H1 (cell line): ENCODE measurements at regions not wholly inside any gene's neighbourhood (a gene's known extent, or its start where the extent isn't known, plus 50 kb on each side); places are given as distances from the start of the nearest gene placed in this dataset.

Source experiments
- CTCF ChIA-PET: fragments of 300-600 bp; sonication (Branson Sonifier 250); formaldehyde crosslinking; loops from one replicate; lab custom pipeline; 2021; ENCODE audit not compliant: partially characterized antibody; lab: Charles Lee
- POLR2A ChIA-PET: fragments of 300-600 bp; sonication (Branson Sonifier 250); formaldehyde crosslinking; loops from one replicate; lab custom pipeline; 2021; ENCODE audit warnings: inconsistent platforms; ENCODE audit not compliant: partially characterized antibody; lab: Charles Lee
- DNase-seq, 2 experiments: peaks; one replicate each; pipeline versions ENCODE4 v3.0.0 to v3.0.0-alpha.2; 2010 to 2022; ENCODE audit warnings: low spot score in 2 of 2, low read depth in 1 of 2, mixed read lengths in 1 of 2
- FAIRE-seq: peaks from 2 replicates; lab custom pipeline; 2011; peaks lifted over from hg19 to GRCh38; lab: Jason Lieb, UNC
- H2AFZ ChIP-seq: 2 replicates; pipeline ENCODE4 v1.8.1; 2012; ENCODE audit warnings: low read length, inconsistent platforms
- H2AK5ac ChIP-seq: 2 replicates; pipeline ENCODE4 v1.6.1; 2013; ENCODE audit warnings: low read depth, low read length
- H2BK120ac ChIP-seq: replicated peaks from 2 replicates; pipeline ENCODE3; 2013; ENCODE audit warnings: low read depth, low read length, inconsistent platforms
- H2BK12ac ChIP-seq: 2 replicates; pipeline ENCODE4 v1.6.1; 2013; ENCODE audit warnings: low read depth, low read length
- H2BK15ac ChIP-seq: 2 replicates; pipeline ENCODE4 v1.6.1; 2013; ENCODE audit warnings: low read length
- H2BK20ac ChIP-seq: 2 replicates; pipeline ENCODE4 v1.6.1; 2013; ENCODE audit warnings: low read length
- H2BK5ac ChIP-seq: 2 replicates; pipeline ENCODE4 v1.6.1; 2013; ENCODE audit warnings: low read depth, low read length
- H3K14ac ChIP-seq: 2 replicates; pipeline ENCODE4 v1.6.1; 2013; ENCODE audit warnings: inconsistent platforms; ENCODE audit not compliant: insufficient read length
- H3K18ac ChIP-seq: 2 replicates; pipeline ENCODE4 v1.6.1; 2013; ENCODE audit warnings: low read length; ENCODE audit errors: extremely low read depth
- H3K23ac ChIP-seq: 2 replicates; pipeline ENCODE4 v1.6.1; 2013; ENCODE audit warnings: inconsistent platforms; ENCODE audit not compliant: insufficient read length
- H3K23me2 ChIP-seq: 2 replicates; pipeline ENCODE4 v1.6.1; 2013; ENCODE audit warnings: low read depth, low read length
- H3K27ac ChIP-seq: 2 replicates; pipeline ENCODE4 v1.6.1; 2011; ENCODE audit warnings: low read depth, low read length, inconsistent platforms
- H3K27me3 ChIP-seq, 4 experiments: replicated peaks in 1 of 4; 1 replicate in 1 of 4; 2 replicates in 3 of 4; pipeline versions ENCODE4 v1.6.1 to v1.8.1; 2011 to 2013; ENCODE audit warnings: low read length in 3 of 4, mild to moderate bottlenecking in 3 of 4, inconsistent platforms in 2 of 4, mixed read lengths in 2 of 4, moderate library complexity in 1 of 4; ENCODE audit not compliant: control insufficient read depth in 3 of 4, insufficient read depth in 3 of 4; ENCODE audit errors: extremely low read depth in 1 of 4
- H3K36me3 ChIP-seq, 4 experiments: 2 replicates each; pipeline versions ENCODE4 v1.6.1 to v1.8.1; 2011 to 2013; ENCODE audit warnings: mild to moderate bottlenecking in 4 of 4, low read length in 3 of 4, moderate library complexity in 2 of 4, control low read depth in 1 of 4, inconsistent platforms in 1 of 4; ENCODE audit not compliant: insufficient read depth in 4 of 4, control insufficient read depth in 2 of 4
- H3K4ac ChIP-seq: replicated peaks from 2 replicates; pipeline ENCODE3; 2013; ENCODE audit warnings: low read length, low read depth, mixed read lengths, inconsistent platforms; ENCODE audit not compliant: insufficient read length
- H3K4me1 ChIP-seq, 4 experiments: replicated peaks in 1 of 4; 1 replicate in 1 of 4; 2 replicates in 3 of 4; pipeline versions ENCODE4 v1.6.1 to v1.8.1; 2011 to 2013; ENCODE audit warnings: low read length in 3 of 4, inconsistent platforms in 2 of 4, mixed read lengths in 1 of 4; ENCODE audit not compliant: insufficient read depth in 4 of 4, control insufficient read depth in 3 of 4
- H3K4me2 ChIP-seq, 2 experiments: 2 replicates each; pipeline versions ENCODE4 v1.6.1 to v1.8.1; 2011 to 2013; ENCODE audit warnings: low read depth in 2 of 2, low read length in 2 of 2, control low read depth in 1 of 2, inconsistent platforms in 1 of 2, mild to moderate bottlenecking in 1 of 2; ENCODE audit not compliant: insufficient read depth in 1 of 2
- H3K4me3 ChIP-seq, 4 experiments: fragments of 200-600, 300-600 bp in 1 of 4; sonication (generic), shearing (Covaris generic), sonication (Bioruptor Twin) in 1 of 4; 2 replicates each; pipeline versions ENCODE4 v1.5.1 to v1.8.1; 2011 to 2016; ENCODE audit warnings: low read length in 4 of 4, low read depth in 3 of 4, control low read depth in 2 of 4, inconsistent platforms in 2 of 4, mild to moderate bottlenecking in 2 of 4, mixed read lengths in 1 of 4, moderate library complexity in 1 of 4; ENCODE audit not compliant: insufficient read depth in 2 of 4; ENCODE audit errors: extremely low read depth in 1 of 4
- H3K56ac ChIP-seq: replicated peaks from 2 replicates; pipeline ENCODE3; 2013; ENCODE audit warnings: low read depth, mild to moderate bottlenecking, mixed read lengths, low read length, inconsistent platforms; ENCODE audit not compliant: insufficient read length
- H3K79me1 ChIP-seq: 2 replicates; pipeline ENCODE4 v1.6.1; 2013; ENCODE audit warnings: low read depth, low read length, control low read depth
- H3K79me2 ChIP-seq, 2 experiments: 2 replicates each; pipeline versions ENCODE4 v1.6.1 to v1.8.1; 2012 to 2013; ENCODE audit warnings: low read length in 2 of 2, mild to moderate bottlenecking in 2 of 2, inconsistent platforms in 1 of 2; ENCODE audit not compliant: insufficient read depth in 2 of 2, control insufficient read depth in 1 of 2
- H3K9ac ChIP-seq, 4 experiments: replicated peaks in 1 of 4; 1 replicate in 1 of 4; 2 replicates in 3 of 4; pipeline versions ENCODE4 v1.6.1 to v1.8.1; 2011 to 2013; ENCODE audit warnings: low read depth in 3 of 4, low read length in 3 of 4, control low read depth in 2 of 4, mild to moderate bottlenecking in 2 of 4, moderate library complexity in 2 of 4, inconsistent platforms in 1 of 4; ENCODE audit errors: extremely low read depth in 1 of 4
- H3K9me3 ChIP-seq, 2 experiments: 2 replicates each; pipeline versions ENCODE4 v1.6.1 to v1.8.1; 2012 to 2013; ENCODE audit warnings: mild to moderate bottlenecking in 2 of 2, moderate library complexity in 2 of 2, control low read depth in 1 of 2, inconsistent platforms in 1 of 2, low read depth in 1 of 2, low read length in 1 of 2, mixed read lengths in 1 of 2; ENCODE audit not compliant: insufficient read depth in 2 of 2
- H4K20me1 ChIP-seq, 2 experiments: replicated peaks in 1 of 2; 2 replicates each; pipeline versions ENCODE3 to v1.8.1; 2011 to 2013; ENCODE audit warnings: inconsistent platforms in 2 of 2, low read length in 2 of 2, mild to moderate bottlenecking in 1 of 2; ENCODE audit not compliant: insufficient read depth in 2 of 2, control insufficient read depth in 1 of 2
- H4K5ac ChIP-seq: 2 replicates; pipeline ENCODE4 v1.6.1; 2013; ENCODE audit warnings: low read length, low read depth, mixed read lengths, inconsistent platforms; ENCODE audit not compliant: insufficient read length
- H4K8ac ChIP-seq: 2 replicates; pipeline ENCODE4 v1.8.0; 2013; ENCODE audit warnings: mild to moderate bottlenecking, moderate library complexity, low read length, inconsistent platforms; ENCODE audit not compliant: insufficient read depth; ENCODE audit errors: extremely low read depth
- H4K91ac ChIP-seq: replicated peaks from 2 replicates; pipeline ENCODE3; 2013; ENCODE audit warnings: low read length, mixed read lengths, inconsistent platforms; ENCODE audit not compliant: insufficient read length
- CBX5 ChIP-seq: fragments of 300-800, 300-1000 bp; sonication (generic); IDR thresholded peaks from 2 replicates; pipeline ENCODE4 v1.7.1; 2016; ENCODE audit warnings: antibody characterized with exemption, low read length, low read depth
- CHD2 ChIP-seq: IDR thresholded peaks from 2 replicates; pipeline ENCODE4 v1.6.1; 2012; ENCODE audit warnings: low read length, improper control_type of control experiment
- EGR1 ChIP-seq: IDR thresholded peaks from 2 replicates; pipeline ENCODE4 v1.6.1; 2011; ENCODE audit warnings: low read depth, low read length, borderline replicate concordance
- SAP30 ChIP-seq: fragments of 300-600 bp; sonication (generic); IDR thresholded peaks from 2 replicates; pipeline ENCODE4 v1.7.1; 2012; ENCODE audit warnings: low read length, moderate library complexity, mild to moderate bottlenecking, inconsistent platforms; ENCODE audit not compliant: insufficient read depth, insufficient replicate concordance
- SIRT6 ChIP-seq: IDR thresholded peaks from one replicate; pipeline ENCODE4 v1.7.1; 2012; ENCODE audit warnings: low read length, inconsistent platforms
- SUZ12 ChIP-seq: fragments of 200-600 bp; sonication (generic); IDR thresholded peaks from 2 replicates; pipeline ENCODE4 v1.6.1; 2012; ENCODE audit warnings: mild to moderate bottlenecking, inconsistent platforms, low read length, moderate library complexity, mixed read lengths
- WGBS, 2 experiments: shearing (Covaris generic) in 1 of 2; methylation state at CpG; one replicate each; pipeline versions ENCODE4 v1.1.6 to v1.1.7; 2013 to 2015; ENCODE audit warnings: low lambda C conversion rate in 2 of 2, mixed read lengths in 2 of 2, inconsistent platforms in 1 of 2, low coverage in 1 of 2, missing lambda C conversion rate in 1 of 2; ENCODE audit not compliant: insufficient replicate concordance in 2 of 2, insufficient coverage in 1 of 2, insufficient read length in 1 of 2; ENCODE audit errors: extremely low coverage in 1 of 2, missing lambda C conversion rate in 1 of 2; 5-methylcytosine and 5-hydroxymethylcytosine counted together
- TF ChIP-seq, protein P1 (sequence below): IDR thresholded peaks from 2 replicates; pipeline ENCODE4 v1.6.1; 2012; ENCODE audit warnings: inconsistent platforms

DNA sequence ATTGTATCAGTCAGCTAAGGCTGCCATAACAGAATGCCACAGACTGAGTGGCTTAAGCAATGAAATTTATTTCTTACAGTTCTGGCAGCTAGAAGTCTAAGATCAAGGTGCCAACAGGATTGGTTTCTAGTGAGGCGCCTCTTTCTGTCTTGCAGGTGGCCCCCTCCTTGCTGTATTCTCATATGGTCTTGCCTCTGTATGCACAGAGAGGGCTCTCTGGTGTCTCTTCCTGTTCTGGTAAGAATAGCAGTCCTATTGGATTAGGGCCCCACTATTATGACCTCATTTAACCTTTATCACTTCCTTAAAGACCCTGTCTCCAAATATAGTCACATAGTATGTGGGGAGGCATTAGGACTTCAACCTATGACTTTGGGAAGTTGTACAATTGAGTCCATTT lies 253.9 kb downstream of the EDEM1 start:
- 83% methylated on average over 1 of the region's 1 CpG; no CpG with 5 or more reads in 1 of the 2 experiments for WGBS, 2 experiments

More for the DNA sequence above, 253.9 kb downstream of the EDEM1 start:
- H4K8ac ChIP-seq, result no peak overlapping the region
- H2AFZ ChIP-seq, result no peak overlapping the region
- no peak overlapping the region for H2AK5ac ChIP-seq
- no peak overlapping the region for H2BK20ac ChIP-seq
- no peaks in the 10 kb centered on the region for H3K4me1 ChIP-seq
- H3K9me3 ChIP-seq, result no peaks in the 10 kb centered on the region
- H3K4ac ChIP-seq, result no peak overlapping the region
- no peak for TF ChIP-seq SIRT6
- TF ChIP-seq CBX5, result no peak
- TF ChIP-seq SUZ12, result no peak
- TF ChIP-seq EGR1, result no peak
- no peak for TF ChIP-seq SAP30
- TF ChIP-seq, protein P1, sequence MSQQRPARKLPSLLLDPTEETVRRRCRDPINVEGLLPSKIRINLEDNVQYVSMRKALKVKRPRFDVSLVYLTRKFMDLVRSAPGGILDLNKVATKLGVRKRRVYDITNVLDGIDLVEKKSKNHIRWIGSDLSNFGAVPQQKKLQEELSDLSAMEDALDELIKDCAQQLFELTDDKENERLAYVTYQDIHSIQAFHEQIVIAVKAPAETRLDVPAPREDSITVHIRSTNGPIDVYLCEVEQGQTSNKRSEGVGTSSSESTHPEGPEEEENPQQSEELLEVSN, result no peak
- TF ChIP-seq CHD2, result no peak
- no peak overlapping the region for H2BK5ac ChIP-seq
- no peak overlapping the region for H3K4me2 ChIP-seq
- H2BK120ac ChIP-seq, result no peak overlapping the region
- no peak overlapping the region for H3K4me3 ChIP-seq
- no peaks in the 10 kb centered on the region for H3K36me3 ChIP-seq
- no peaks in the 10 kb centered on the region for H3K23me2 ChIP-seq
- no peak for DNase-seq
- H4K91ac ChIP-seq, result no peak overlapping the region
- no peak overlapping the region for H3K56ac ChIP-seq
- no peak overlapping the region for H2BK12ac ChIP-seq
- H2BK15ac ChIP-seq, result no peak overlapping the region
- H3K23ac ChIP-seq, result no peak overlapping the region
- H3K9ac ChIP-seq, result no peak overlapping the region
- H4K20me1 ChIP-seq, result no peaks in the 10 kb centered on the region
- ChIA-PET CTCF (no interaction called here), POLR2A (no interaction called here)
- no peak for FAIRE-seq
- no peaks in the 10 kb centered on the region for H3K79me1 ChIP-seq
- no peak overlapping the region for H3K18ac ChIP-seq
- no peak overlapping the region for H3K14ac ChIP-seq
- H3K79me2 ChIP-seq, result no peaks in the 10 kb centered on the region
- H3K27me3 ChIP-seq, result no peaks in the 10 kb centered on the region
- H4K5ac ChIP-seq, result no peak overlapping the region
- H3K27ac ChIP-seq, result no peak overlapping the region
